ENCODE measurements at regions not wholly inside any gene's neighbourhood (a gene's known extent, or its start where the extent isn't known, plus 50 kb on each side); places are given as distances from the start of the nearest gene placed in this dataset.

- no peaks in the 10 kb centered on the region for H3K79me2 ChIP-seq (ENCODE audit: control insufficient read depth, low read length)
- no peaks in the 10 kb centered on the region for H3K4me1 ChIP-seq (ENCODE audit: control insufficient read depth, low read length)
- H3K4me2 ChIP-seq (ENCODE audit: low read length) = no peak overlapping the region
- no peaks in the 10 kb centered on the region for H3K9me2 ChIP-seq (replicated peaks; ENCODE audit: control insufficient read depth, low read length)
- no peak overlapping the region for H3K27ac ChIP-seq (ENCODE audit: low read depth, low read length)
- H3K36me3 ChIP-seq (ENCODE audit: control insufficient read depth, low read length) = no peaks in the 10 kb centered on the region
- no peaks in the 10 kb centered on the region for H4K20me1 ChIP-seq (ENCODE audit: control insufficient read depth, insufficient read depth, low read depth, low read length)
- H3K27me3 ChIP-seq (ENCODE audit: control insufficient read depth, low read length) = no peaks in the 10 kb centered on the region
- TF ChIP-seq, protein P1, sequence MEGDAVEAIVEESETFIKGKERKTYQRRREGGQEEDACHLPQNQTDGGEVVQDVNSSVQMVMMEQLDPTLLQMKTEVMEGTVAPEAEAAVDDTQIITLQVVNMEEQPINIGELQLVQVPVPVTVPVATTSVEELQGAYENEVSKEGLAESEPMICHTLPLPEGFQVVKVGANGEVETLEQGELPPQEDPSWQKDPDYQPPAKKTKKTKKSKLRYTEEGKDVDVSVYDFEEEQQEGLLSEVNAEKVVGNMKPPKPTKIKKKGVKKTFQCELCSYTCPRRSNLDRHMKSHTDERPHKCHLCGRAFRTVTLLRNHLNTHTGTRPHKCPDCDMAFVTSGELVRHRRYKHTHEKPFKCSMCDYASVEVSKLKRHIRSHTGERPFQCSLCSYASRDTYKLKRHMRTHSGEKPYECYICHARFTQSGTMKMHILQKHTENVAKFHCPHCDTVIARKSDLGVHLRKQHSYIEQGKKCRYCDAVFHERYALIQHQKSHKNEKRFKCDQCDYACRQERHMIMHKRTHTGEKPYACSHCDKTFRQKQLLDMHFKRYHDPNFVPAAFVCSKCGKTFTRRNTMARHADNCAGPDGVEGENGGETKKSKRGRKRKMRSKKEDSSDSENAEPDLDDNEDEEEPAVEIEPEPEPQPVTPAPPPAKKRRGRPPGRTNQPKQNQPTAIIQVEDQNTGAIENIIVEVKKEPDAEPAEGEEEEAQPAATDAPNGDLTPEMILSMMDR (IDR thresholded peaks at IDR 0.05; ENCODE audit: low read depth, low read length, poor library complexity, severe bottlenecking) = no peak
- TF ChIP-seq EZH2phosphoT487 (IDR thresholded peaks at IDR 0.05; ENCODE audit: borderline replicate concordance, low read length) = no peak
- H3K9me3 ChIP-seq (ENCODE audit: control insufficient read depth, insufficient read depth, low read length) = no peaks in the 10 kb centered on the region
- H3F3A ChIP-seq (ENCODE audit: control insufficient read depth, insufficient read depth) = no peaks in the 10 kb centered on the region
- H3K4me3 ChIP-seq (ENCODE audit: low read length) = no peak overlapping the region
Observed at GRCh38 chr20:51960047-51960675, 157.8 kb upstream of the SALL4 start.

GRCh38 chr20:51959066-51959542, 156.8 kb upstream of the SALL4 start:
- Histone ChIP-seq H3K9me2 (replicated peaks; ENCODE audit: control insufficient read depth, low read length) (no peaks in the 10 kb centered on the region), H3K27me3 (ENCODE audit: control insufficient read depth, low read length) (no peaks in the 10 kb centered on the region), H3K4me2 (ENCODE audit: low read length) (no peak overlapping the region), H3K27ac (ENCODE audit: low read depth, low read length) (no peak overlapping the region), H3K9me3 (ENCODE audit: control insufficient read depth, insufficient read depth, low read length) (no peaks in the 10 kb centered on the region), H3K4me3 (ENCODE audit: low read length) (no peak overlapping the region), H3K36me3 (ENCODE audit: control insufficient read depth, low read length) (no peaks in the 10 kb centered on the region), H3K79me2 (ENCODE audit: control insufficient read depth, low read length) (no peaks in the 10 kb centered on the region), H4K20me1 (ENCODE audit: control insufficient read depth, insufficient read depth, low read depth, low read length) (no peaks in the 10 kb centered on the region), H3F3A (ENCODE audit: control insufficient read depth, insufficient read depth) (0 out of 2 replicates have a peak, but pooled peaks cover under 1% of the 10 kb centered on the region), H3K4me1 (ENCODE audit: control insufficient read depth, low read length) (peaks cover 3% of the 10 kb centered on the region)
- TF ChIP-seq EZH2phosphoT487 (IDR thresholded peaks at IDR 0.05; ENCODE audit: borderline replicate concordance, low read length) = no peak
- TF ChIP-seq, protein P1 (IDR thresholded peaks at IDR 0.05; ENCODE audit: low read depth, low read length, poor library complexity, severe bottlenecking) = no peak

- no peaks in the 10 kb centered on the region for H3K79me2 ChIP-seq (ENCODE audit: control insufficient read depth, low read length)
- TF ChIP-seq EZH2phosphoT487 (IDR thresholded peaks at IDR 0.05; ENCODE audit: borderline replicate concordance, low read length) = no peak
- TF ChIP-seq, protein P1 (IDR thresholded peaks at IDR 0.05; ENCODE audit: low read depth, low read length, poor library complexity, severe bottlenecking) = no peak
- H3K4me3 ChIP-seq (ENCODE audit: low read length) = no peak overlapping the region
- peaks cover 9% of the 10 kb centered on the region for H3K4me1 ChIP-seq (ENCODE audit: control insufficient read depth, low read length)
- H3F3A ChIP-seq (ENCODE audit: control insufficient read depth, insufficient read depth) = 0 out of 2 replicates have a peak, but pooled peaks cover 4% of the 10 kb centered on the region
- H3K9me2 ChIP-seq (replicated peaks; ENCODE audit: control insufficient read depth, low read length) = no peaks in the 10 kb centered on the region
- no peaks in the 10 kb centered on the region for H3K27me3 ChIP-seq (ENCODE audit: control insufficient read depth, low read length)
- H3K27ac ChIP-seq (ENCODE audit: low read depth, low read length) = no peak overlapping the region
- no peak overlapping the region for H3K4me2 ChIP-seq (ENCODE audit: low read length)
- no peaks in the 10 kb centered on the region for H4K20me1 ChIP-seq (ENCODE audit: control insufficient read depth, insufficient read depth, low read depth, low read length)
- no peaks in the 10 kb centered on the region for H3K36me3 ChIP-seq (ENCODE audit: control insufficient read depth, low read length)
- H3K9me3 ChIP-seq (ENCODE audit: control insufficient read depth, insufficient read depth, low read length) = no peaks in the 10 kb centered on the region; the same call in 1 of the 2 replicates
Observed at GRCh38 chr20:51958099-51959065, 156.1 kb upstream of the SALL4 start.
